ENCODE measurements at regions not wholly inside any gene's neighbourhood (a gene's known extent, or its start where the extent isn't known, plus 50 kb on each side); places are given as distances from the start of the nearest gene placed in this dataset.

GRCh38 chrX:137926090-137926489 is 360.2 kb downstream of the ZIC3 start:
- no peak for TF ChIP-seq POLR2AphosphoS5 (IDR thresholded peaks at IDR 0.05; ENCODE audit: low read depth, low read length)
- TF ChIP-seq REST (IDR thresholded peaks at IDR 0.05; ENCODE audit: insufficient read depth in 1 of 2, low read depth in 2 of 2, low read length in 2 of 2) = no peak
- TF ChIP-seq SIN3A (IDR thresholded peaks at IDR 0.05; ENCODE audit: borderline replicate concordance, insufficient read depth, low read length) = no peak
- no peak for TF ChIP-seq TAF1 (IDR thresholded peaks at IDR 0.05; ENCODE audit: borderline replicate concordance, insufficient read depth, low read length)
- no peak for TF ChIP-seq FOXP2 (optimal IDR thresholded peaks at IDR 0.05; ENCODE audit: borderline replicate concordance, extremely low read depth, extremely low read length, insufficient read depth)

Measured in PFSK-1 (cell line).